Activated CD4-positive, alpha-beta T cell treated with anti-CD3 and anti-CD28 coated beads, Interleukin-2, amount 50 U/mL, for 48 hours (primary cell): ENCODE measurements at regions not wholly inside any gene's neighbourhood (a gene's known extent, or its start where the extent isn't known, plus 50 kb on each side); places are given as distances from the start of the nearest gene placed in this dataset.
A peak's percentile ranks its signal among the peaks of the same experiment; 100 is the strongest.
"Not testable (repeated sequence)": the region's sequence is repeated elsewhere in the genome, so short reads cannot be mapped to it uniquely, and the experiment has no call there.

ENCODE experiments used
- DNase-seq, 2 experiments: peaks; one replicate each; pipeline ENCODE4 v3.0.0-alpha.2; 2020

DNA sequence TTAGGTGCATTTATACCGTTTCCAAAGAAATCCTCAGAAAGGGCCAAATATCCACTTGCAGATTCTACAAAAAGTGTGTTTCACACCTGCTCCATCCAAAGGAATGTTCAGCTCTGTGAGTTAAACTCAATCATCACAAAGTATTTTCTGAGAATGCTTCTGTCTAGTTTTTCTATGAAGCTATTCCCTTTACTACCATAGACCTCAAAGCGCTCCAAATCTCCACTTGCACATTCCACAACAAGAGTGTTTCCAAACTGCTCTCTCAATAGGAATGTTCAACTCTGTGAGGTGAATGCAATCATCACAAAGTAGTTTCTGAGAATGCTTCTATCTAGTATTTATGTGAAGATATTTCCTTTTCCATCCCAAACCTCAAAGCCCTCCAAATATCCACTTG is 412.7 kb upstream of the WSB1 start:
- not testable (repeated sequence) for DNase-seq

DNA sequence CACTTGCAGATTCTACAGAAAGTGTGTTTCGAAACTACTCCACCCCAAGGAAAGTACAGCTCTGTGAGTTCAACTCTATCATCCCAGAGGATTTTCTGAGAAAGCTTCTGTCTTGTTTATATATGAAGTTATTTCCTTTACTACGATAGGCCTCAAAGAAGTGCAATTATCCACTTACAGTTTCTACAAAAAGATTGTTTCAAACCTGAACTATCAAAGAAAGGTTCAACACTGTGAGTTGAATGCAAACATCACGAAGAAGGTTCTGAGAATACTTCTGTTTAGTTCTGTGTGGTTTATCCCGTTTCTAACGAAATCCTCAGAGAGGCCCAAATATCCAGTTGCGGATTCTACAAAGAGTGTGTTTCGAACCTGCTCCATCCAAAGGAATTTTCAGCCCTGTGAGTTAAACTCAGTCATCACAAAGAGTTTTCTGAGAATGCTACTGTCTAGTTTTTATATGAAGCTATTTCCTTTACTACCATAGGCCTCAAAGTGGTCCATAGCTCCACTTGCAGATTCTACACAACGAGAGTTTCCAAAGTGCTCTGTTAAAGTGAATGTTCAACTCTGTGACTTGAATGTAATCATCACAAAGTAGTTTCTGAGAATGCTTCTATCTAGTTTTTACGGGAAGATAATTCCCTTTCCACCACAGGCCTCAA is 411.7 kb upstream of the WSB1 start:
- DNase-seq: not testable (repeated sequence)

GRCh38 chr17:26883878-26884740 is 409.8 kb upstream of the WSB1 start:
- DNase-seq: not testable (repeated sequence)

GRCh38 chr17:26884741-26885059 is 409.2 kb upstream of the WSB1 start:
- DNase-seq: not testable (repeated sequence)

DNA sequence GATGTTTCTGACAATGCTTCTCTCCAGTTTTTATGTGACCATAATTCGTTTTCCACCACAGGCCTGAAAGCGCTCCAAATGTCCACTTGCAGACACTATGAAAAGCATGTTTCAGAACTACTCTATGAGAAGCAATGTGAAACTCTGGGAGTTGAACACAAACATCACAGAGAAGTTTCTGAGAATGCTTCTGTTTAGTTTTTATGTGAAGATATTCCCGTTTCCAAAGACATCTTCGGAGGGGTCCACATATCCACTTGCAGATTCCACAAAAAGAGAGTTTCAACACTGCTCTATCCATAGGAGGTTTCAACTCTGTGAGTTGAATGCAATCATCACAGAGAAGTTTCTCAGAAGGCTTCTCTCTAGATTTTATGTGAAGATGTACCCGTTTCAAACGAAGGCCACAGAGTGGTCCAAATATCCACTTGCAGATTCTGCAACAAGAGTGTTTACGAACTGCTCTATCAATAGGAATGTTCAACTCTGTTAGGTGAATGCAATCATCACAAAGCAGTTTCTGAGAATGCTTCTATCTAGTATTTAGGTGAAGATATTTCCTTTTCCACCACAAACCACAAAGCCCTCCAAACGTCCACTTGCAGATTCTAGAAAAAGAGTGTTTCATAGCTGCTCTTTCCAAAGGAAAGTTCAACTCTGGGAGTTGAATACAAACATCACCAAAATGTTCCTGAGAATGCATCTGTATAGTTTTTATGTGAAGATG is 408.5 kb upstream of the WSB1 start:
- peak; percentile 0 to 1 for DNase-seq
